Progenitor cell of endocrine pancreas (in vitro differentiated cells): ENCODE measurements at regions not wholly inside any gene's neighbourhood (a gene's known extent, or its start where the extent isn't known, plus 50 kb on each side); places are given as distances from the start of the nearest gene placed in this dataset.

ENCODE experiments used
- DNase-seq: peaks from one replicate; pipeline ENCODE4 v3.0.0; 2021; ENCODE audit warnings: low spot score; ENCODE audit not compliant: unreplicated experiment
- H3K27ac Mint-ChIP-seq: 2 replicates; pipeline ENCODE4 v1.8.0; 2021; ENCODE audit warnings: mild to moderate bottlenecking, moderate library complexity, mixed read lengths
- H3K27me3 Mint-ChIP-seq: 2 replicates; pipeline ENCODE4 v1.8.0; 2021; ENCODE audit warnings: mixed read lengths
- H3K36me3 Mint-ChIP-seq: 2 replicates; pipeline ENCODE4 v1.8.0; 2022; ENCODE audit warnings: mixed read lengths; ENCODE audit not compliant: insufficient read depth
- H3K4me1 Mint-ChIP-seq: 2 replicates; pipeline ENCODE4 v1.8.0; 2021; ENCODE audit warnings: low read depth, mixed read lengths
- H3K4me3 Mint-ChIP-seq: 2 replicates; pipeline ENCODE4 v1.8.0; 2021; ENCODE audit warnings: low read depth, mild to moderate bottlenecking, moderate library complexity, mixed read lengths
- H3K9me3 Mint-ChIP-seq: 2 replicates; pipeline ENCODE4 v1.8.0; 2021; ENCODE audit warnings: low read depth, mixed read lengths
- CTCF ChIP-seq: fragments of 200-600 bp; sonication (generic); IDR thresholded peaks from one replicate; pipeline ENCODE4 v1.5.0; 2021; ENCODE audit warnings: antibody characterized with exemption, mild to moderate bottlenecking; ENCODE audit not compliant: unreplicated experiment

- H3K36me3 Mint-ChIP-seq, result peaks cover 1% of the 10 kb centered on the region
Observed at GRCh38 chr11:8841899-8842298, 69.1 kb upstream of the AKIP1 start.

GRCh38 chr11:8858808-8859207, 52.2 kb upstream of the AKIP1 start:
- Mint-ChIP-seq H3K27ac (no peak overlapping the region), H3K36me3 (peaks cover 3% of the 10 kb centered on the region), H3K9me3 (peaks cover 9% of the 10 kb centered on the region), H3K4me1 (peaks cover 8% of the 10 kb centered on the region), H3K27me3 (no peaks in the 10 kb centered on the region), H3K4me3 (no peak overlapping the region)
- no peak for DNase-seq
- no peak for TF ChIP-seq CTCF

More at GRCh38 chr11:8841899-8842298, 69.1 kb upstream of the AKIP1 start:
- Mint-ChIP-seq H3K4me1 (peaks cover 42% of the 10 kb centered on the region), H3K9me3 (no peaks in the 10 kb centered on the region), H3K27ac (peak overlapping the region; percentile 65), H3K27me3 (no peaks in the 10 kb centered on the region), H3K4me3 (no peak overlapping the region)
- no peak for TF ChIP-seq CTCF
- DNase-seq, result no peak
